Mucosa of stomach (tissue), 1 donor: ENCODE measurements at regions not wholly inside any gene's neighbourhood (a gene's known extent, or its start where the extent isn't known, plus 50 kb on each side); places are given as distances from the start of the nearest gene placed in this dataset.
"Not testable (repeated sequence)": the region's sequence is repeated elsewhere in the genome, so short reads cannot be mapped to it uniquely, and the experiment has no call there.

Experiments used
- H3K27me3 ChIP-seq: one replicate; pipeline ENCODE4 v1.7.0; 2013; ENCODE audit warnings: mild to moderate bottlenecking, low read length; ENCODE audit not compliant: control insufficient read depth, insufficient read depth
- H3K36me3 ChIP-seq: one replicate; pipeline ENCODE4 v1.7.0; 2013; ENCODE audit warnings: low read length; ENCODE audit not compliant: control insufficient read depth, insufficient read depth
- H3K4me1 ChIP-seq: one replicate; pipeline ENCODE4 v1.7.0; 2013; ENCODE audit warnings: mild to moderate bottlenecking, low read length; ENCODE audit not compliant: control insufficient read depth, insufficient read depth
- H3K4me3 ChIP-seq: one replicate; pipeline ENCODE4 v1.7.0; 2013; ENCODE audit warnings: low read length
- H3K9ac ChIP-seq: one replicate; pipeline ENCODE4 v1.7.0; 2013; ENCODE audit warnings: mild to moderate bottlenecking, low read length, moderate library complexity
- H3K9me3 ChIP-seq: one replicate; pipeline ENCODE4 v1.7.0; 2013; ENCODE audit warnings: mild to moderate bottlenecking, low read length, moderate library complexity; ENCODE audit not compliant: control insufficient read depth
- donor health status: Pancreatic carcinoma.

DNA sequence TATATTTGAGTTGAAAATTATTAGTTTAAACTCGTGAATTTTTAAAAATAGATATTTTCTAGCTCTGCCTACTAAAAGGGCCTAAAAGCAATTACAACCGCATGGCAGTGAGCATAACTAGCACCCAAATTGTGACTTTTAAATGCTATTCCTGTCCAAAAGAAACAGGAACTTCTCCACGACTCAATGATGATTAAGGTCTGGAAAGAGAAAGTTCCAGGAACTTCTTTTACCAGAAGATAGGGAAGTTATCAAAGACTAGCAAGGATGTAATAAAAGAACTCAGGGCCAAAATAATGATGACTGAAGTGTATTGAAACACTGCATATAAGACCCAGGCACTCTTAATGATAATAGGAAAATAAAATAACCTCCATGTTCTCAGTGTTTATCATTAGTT, 313.0 kb downstream of the PLPP3 start:
- H3K27me3 ChIP-seq = peaks cover 3% of the 10 kb centered on the region
- H3K4me3 ChIP-seq = no peak overlapping the region
- no peaks in the 10 kb centered on the region for H3K4me1 ChIP-seq
- no peak overlapping the region for H3K9ac ChIP-seq
- H3K36me3 ChIP-seq = no peaks in the 10 kb centered on the region
- H3K9me3 ChIP-seq = no peaks in the 10 kb centered on the region

DNA sequence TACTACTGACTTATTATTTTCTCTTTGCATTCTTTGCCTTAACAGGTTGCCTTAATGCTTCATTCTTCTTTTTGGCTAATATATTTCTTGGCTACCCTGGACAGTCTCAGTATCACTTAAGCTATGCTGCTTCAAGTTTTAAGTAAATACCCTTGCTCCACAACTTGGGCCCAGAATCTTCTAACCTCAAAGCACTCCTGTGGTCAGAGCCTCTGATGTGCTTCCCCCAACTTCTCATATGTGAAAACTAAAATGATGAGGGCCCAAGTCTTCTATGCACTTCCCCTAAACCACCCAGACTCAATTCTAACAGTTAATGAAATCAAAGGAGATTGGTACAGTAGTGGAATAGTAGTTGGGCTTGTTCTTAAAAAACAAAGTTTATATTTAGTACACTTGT, 314.1 kb downstream of the PLPP3 start:
- no peaks in the 10 kb centered on the region for H3K9me3 ChIP-seq
- H3K4me3 ChIP-seq = no peak overlapping the region
- no peaks in the 10 kb centered on the region for H3K4me1 ChIP-seq
- no peaks in the 10 kb centered on the region for H3K36me3 ChIP-seq
- H3K27me3 ChIP-seq = peaks cover 3% of the 10 kb centered on the region
- H3K9ac ChIP-seq = no peak overlapping the region

DNA sequence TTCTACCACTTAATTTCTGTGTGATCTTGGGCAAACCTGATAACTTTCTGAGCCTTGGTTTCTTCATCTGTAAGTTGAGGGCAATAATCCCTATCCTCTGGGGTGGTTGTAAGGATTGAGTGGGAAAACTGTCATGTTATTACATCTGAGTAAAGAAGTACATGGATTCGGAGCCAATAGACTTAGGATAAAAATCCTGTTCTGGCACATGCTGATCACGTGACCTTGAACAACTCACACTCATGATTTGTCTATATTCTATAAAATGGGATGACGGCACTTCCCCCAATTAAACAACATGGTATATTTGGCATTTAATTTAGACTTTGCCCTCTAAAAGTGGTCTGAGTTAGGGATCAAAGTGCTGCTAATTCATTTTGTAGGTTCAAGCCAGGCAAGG, 315.5 kb downstream of the PLPP3 start:
- Histone ChIP-seq H3K4me3 (no peak overlapping the region), H3K9me3 (no peaks in the 10 kb centered on the region), H3K36me3 (no peaks in the 10 kb centered on the region), H3K4me1 (no peaks in the 10 kb centered on the region), H3K27me3 (peaks cover 3% of the 10 kb centered on the region), H3K9ac (no peak overlapping the region)

GRCh38 chr1:56258371-56258770, 321.0 kb downstream of the PLPP3 start:
- Histone ChIP-seq H3K9ac (no peak overlapping the region), H3K4me1 (no peaks in the 10 kb centered on the region), H3K36me3 (no peaks in the 10 kb centered on the region), H3K27me3 (no peaks in the 10 kb centered on the region), H3K9me3 (no peaks in the 10 kb centered on the region), H3K4me3 (no peak overlapping the region)

DNA sequence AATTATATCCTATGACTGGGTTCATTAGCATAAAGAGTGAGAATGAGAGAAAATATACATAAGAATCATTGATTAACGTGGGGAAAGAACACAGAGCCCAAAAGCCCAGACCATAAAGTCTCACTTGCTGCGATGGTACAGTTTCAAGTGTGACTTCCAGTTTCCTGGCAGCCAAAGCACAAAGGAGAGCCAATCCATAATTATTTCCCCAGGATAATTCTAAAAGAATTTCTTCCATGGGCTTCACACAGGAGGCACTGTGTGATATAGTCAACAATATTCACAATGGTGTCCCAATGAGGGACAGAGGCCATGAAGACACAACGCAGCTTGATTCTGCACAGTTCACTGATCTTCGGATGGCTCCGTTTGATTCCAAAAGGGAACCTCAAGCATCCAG, 321.6 kb downstream of the PLPP3 start:
- Histone ChIP-seq H3K36me3 (no peaks in the 10 kb centered on the region), H3K27me3 (no peaks in the 10 kb centered on the region), H3K4me1 (no peaks in the 10 kb centered on the region), H3K4me3 (no peak overlapping the region), H3K9ac (no peak overlapping the region), H3K9me3 (no peaks in the 10 kb centered on the region)

GRCh38 chr1:56256153-56257000, 323.0 kb downstream of the PLPP3 start:
- Histone ChIP-seq H3K27me3 (no peaks in the 10 kb centered on the region), H3K36me3 (no peaks in the 10 kb centered on the region), H3K9me3 (no peaks in the 10 kb centered on the region), H3K4me3 (no peak overlapping the region), H3K9ac (no peak overlapping the region), H3K4me1 (no peaks in the 10 kb centered on the region)

DNA sequence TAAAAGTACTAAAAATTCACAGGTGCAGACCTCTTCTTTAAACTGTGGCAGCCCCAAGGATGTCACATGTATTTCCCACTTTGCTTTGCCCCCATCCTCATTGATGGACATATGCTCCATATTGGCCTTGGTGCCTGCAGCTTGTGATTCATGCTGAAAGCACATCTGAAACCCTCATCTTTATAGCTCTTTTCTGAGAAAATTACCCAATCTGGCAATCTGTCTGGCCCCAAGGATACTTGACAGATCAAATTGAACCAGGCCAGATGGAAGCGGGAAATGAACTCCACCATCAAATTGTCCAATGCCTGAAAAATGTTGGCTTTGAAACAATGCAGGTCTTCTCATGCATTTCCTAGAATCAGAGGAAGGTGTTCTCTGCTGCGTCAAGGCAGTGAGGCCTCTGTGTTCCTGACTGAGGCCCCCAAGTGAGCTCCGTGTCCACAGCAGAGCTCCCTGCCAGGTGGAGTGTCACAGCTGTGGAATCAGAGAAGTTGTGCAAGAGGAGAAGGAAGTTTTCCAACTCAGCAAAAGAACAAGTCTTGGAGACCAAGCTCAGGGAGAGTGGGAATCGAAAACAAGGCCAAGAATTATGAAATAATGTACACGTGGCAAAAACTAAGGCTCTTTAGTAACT, 323.7 kb downstream of the PLPP3 start:
- no peaks in the 10 kb centered on the region for H3K36me3 ChIP-seq
- no peaks in the 10 kb centered on the region for H3K4me1 ChIP-seq
- no peaks in the 10 kb centered on the region for H3K9me3 ChIP-seq
- no peak overlapping the region for H3K4me3 ChIP-seq
- H3K27me3 ChIP-seq = no peaks in the 10 kb centered on the region
- no peak overlapping the region for H3K9ac ChIP-seq

GRCh38 chr1:56254130-56254529, 325.2 kb downstream of the PLPP3 start:
- no peaks in the 10 kb centered on the region for H3K4me1 ChIP-seq
- no peaks in the 10 kb centered on the region for H3K36me3 ChIP-seq
- H3K9me3 ChIP-seq = no peaks in the 10 kb centered on the region
- no peak overlapping the region for H3K4me3 ChIP-seq
- no peak overlapping the region for H3K9ac ChIP-seq
- no peaks in the 10 kb centered on the region for H3K27me3 ChIP-seq

- Histone ChIP-seq H3K36me3 (no peaks in the 10 kb centered on the region), H3K4me3 (no peak overlapping the region)
These were observed 328.6 kb downstream of the PLPP3 start for GRCh38 chr1:56250809-56251208.

GRCh38 chr1:56249234-56249633, 330.1 kb downstream of the PLPP3 start:
- Histone ChIP-seq H3K9me3 (no peaks in the 10 kb centered on the region), H3K4me3 (no peak overlapping the region), H3K36me3 (no peaks in the 10 kb centered on the region), H3K27me3 (no peaks in the 10 kb centered on the region), H3K4me1 (no peaks in the 10 kb centered on the region), H3K9ac (no peak overlapping the region)

More at GRCh38 chr1:56250809-56251208, 328.6 kb downstream of the PLPP3 start:
- Histone ChIP-seq H3K27me3 (no peaks in the 10 kb centered on the region), H3K4me1 (no peaks in the 10 kb centered on the region), H3K9ac (no peak overlapping the region), H3K9me3 (no peaks in the 10 kb centered on the region)

GRCh38 chr1:56248138-56248537, 331.2 kb downstream of the PLPP3 start:
- H3K9me3 ChIP-seq = no peaks in the 10 kb centered on the region
- H3K9ac ChIP-seq = no peak overlapping the region
- no peaks in the 10 kb centered on the region for H3K4me1 ChIP-seq
- no peaks in the 10 kb centered on the region for H3K36me3 ChIP-seq
- no peaks in the 10 kb centered on the region for H3K27me3 ChIP-seq
- no peak overlapping the region for H3K4me3 ChIP-seq

GRCh38 chr1:56246726-56247125, 332.6 kb downstream of the PLPP3 start:
- H3K4me1 ChIP-seq, H3K9me3 ChIP-seq, H3K9ac ChIP-seq, H3K27me3 ChIP-seq, H3K36me3 ChIP-seq, H3K4me3 ChIP-seq: not testable (repeated sequence)
